ENCODE measurements at regions not wholly inside any gene's neighbourhood (a gene's known extent, or its start where the extent isn't known, plus 50 kb on each side); places are given as distances from the start of the nearest gene placed in this dataset.

DNA sequence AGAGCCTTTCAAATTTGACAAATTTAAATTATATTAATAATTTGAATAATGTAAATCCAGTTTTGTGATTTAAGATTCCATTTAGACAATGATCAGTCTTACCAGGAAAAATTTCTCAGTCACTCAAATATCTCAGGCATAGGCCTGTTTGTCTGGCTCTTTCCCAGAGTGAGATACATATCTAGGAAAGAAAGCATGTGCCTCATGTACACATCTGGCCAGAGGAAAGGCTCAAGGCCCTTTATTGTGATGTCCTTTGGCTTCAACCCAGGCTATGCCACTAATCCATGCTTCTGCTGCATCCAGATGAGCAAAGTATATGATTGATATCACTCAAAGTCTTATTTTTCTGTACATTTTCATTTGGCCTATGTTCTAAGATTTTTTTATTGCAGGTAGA, 473.3 kb upstream of the ADGRL3 start:
- TF ChIP-seq, protein P1, sequence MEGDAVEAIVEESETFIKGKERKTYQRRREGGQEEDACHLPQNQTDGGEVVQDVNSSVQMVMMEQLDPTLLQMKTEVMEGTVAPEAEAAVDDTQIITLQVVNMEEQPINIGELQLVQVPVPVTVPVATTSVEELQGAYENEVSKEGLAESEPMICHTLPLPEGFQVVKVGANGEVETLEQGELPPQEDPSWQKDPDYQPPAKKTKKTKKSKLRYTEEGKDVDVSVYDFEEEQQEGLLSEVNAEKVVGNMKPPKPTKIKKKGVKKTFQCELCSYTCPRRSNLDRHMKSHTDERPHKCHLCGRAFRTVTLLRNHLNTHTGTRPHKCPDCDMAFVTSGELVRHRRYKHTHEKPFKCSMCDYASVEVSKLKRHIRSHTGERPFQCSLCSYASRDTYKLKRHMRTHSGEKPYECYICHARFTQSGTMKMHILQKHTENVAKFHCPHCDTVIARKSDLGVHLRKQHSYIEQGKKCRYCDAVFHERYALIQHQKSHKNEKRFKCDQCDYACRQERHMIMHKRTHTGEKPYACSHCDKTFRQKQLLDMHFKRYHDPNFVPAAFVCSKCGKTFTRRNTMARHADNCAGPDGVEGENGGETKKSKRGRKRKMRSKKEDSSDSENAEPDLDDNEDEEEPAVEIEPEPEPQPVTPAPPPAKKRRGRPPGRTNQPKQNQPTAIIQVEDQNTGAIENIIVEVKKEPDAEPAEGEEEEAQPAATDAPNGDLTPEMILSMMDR (conservative IDR thresholded peaks at IDR 0.05 in 1 of 2, IDR thresholded peaks at IDR 0.05 in 1 of 2; ENCODE audit: extremely low read depth in 1 of 2, insufficient read depth in 1 of 2, low read depth in 1 of 2, low read length in 2 of 2) = no peak
- TF ChIP-seq EZH2 (IDR thresholded peaks at IDR 0.05; ENCODE audit: borderline replicate concordance, low read length) = no peak

Measured in mammary epithelial cell (primary cell).